Stimulated activated CD8-positive, alpha-beta memory T cell treated with anti-CD3 and anti-CD28 coated beads, Interleukin-4, amount 100 ng/mL, for 4 hours (primary cell): ENCODE measurements at regions not wholly inside any gene's neighbourhood (a gene's known extent, or its start where the extent isn't known, plus 50 kb on each side); places are given as distances from the start of the nearest gene placed in this dataset.

Experiments used
- DNase-seq, 2 donors: peaks; one replicate each; pipeline ENCODE4 v3.0.0-alpha.2; 2020; ENCODE audit warnings: low read depth in 2 of 2, low spot score in 1 of 2

- no peak for DNase-seq
Measured at GRCh38 chr4:189069772-189070171, 870.9 kb upstream of the FRG1 start.

GRCh38 chr4:189071241-189071640 is 869.4 kb upstream of the FRG1 start:
- no peak for DNase-seq

- DNase-seq, result no peak
Measured at GRCh38 chr4:189073739-189074138, 866.9 kb upstream of the FRG1 start.

GRCh38 chr4:189081826-189082225 is 858.8 kb upstream of the FRG1 start:
- DNase-seq, result no peak

- DNase-seq, result no peak
Measured at GRCh38 chr4:189083769-189084168, 856.9 kb upstream of the FRG1 start.

GRCh38 chr4:189084671-189085070 is 856.0 kb upstream of the FRG1 start:
- DNase-seq, result no peak

GRCh38 chr4:189087971-189088370 is 852.7 kb upstream of the FRG1 start:
- DNase-seq, result no peak

GRCh38 chr4:189088780-189089179 is 851.9 kb upstream of the FRG1 start:
- DNase-seq, result no peak

GRCh38 chr4:189090174-189090814 is 850.4 kb upstream of the FRG1 start:
- no peak for DNase-seq

- DNase-seq, result no peak
Measured at GRCh38 chr4:189092581-189092980, 848.1 kb upstream of the FRG1 start.

- no peak for DNase-seq
Measured at GRCh38 chr4:189096108-189096507, 844.6 kb upstream of the FRG1 start.

GRCh38 chr4:189096717-189097116 is 844.0 kb upstream of the FRG1 start:
- DNase-seq, result no peak

- DNase-seq, result no peak
Measured at GRCh38 chr4:189098932-189099696, 841.6 kb upstream of the FRG1 start.

GRCh38 chr4:189113389-189113888 is 827.2 kb upstream of the FRG1 start:
- no peak for DNase-seq

- DNase-seq, result no peak
Measured at GRCh38 chr4:189117426-189117825, 823.2 kb upstream of the FRG1 start.

GRCh38 chr4:189121336-189121735 is 819.3 kb upstream of the FRG1 start:
- no peak for DNase-seq

- no peak for DNase-seq
Measured at GRCh38 chr4:189124149-189124758, 816.4 kb upstream of the FRG1 start.

GRCh38 chr4:189124791-189125190 is 815.9 kb upstream of the FRG1 start:
- no peak for DNase-seq

- no peak for DNase-seq
Measured at GRCh38 chr4:189126040-189126439, 814.6 kb upstream of the FRG1 start.

- no peak for DNase-seq
Measured at GRCh38 chr4:189128341-189128740, 812.3 kb upstream of the FRG1 start.

- DNase-seq, result no peak
Measured at GRCh38 chr4:189129044-189129694, 811.5 kb upstream of the FRG1 start.

GRCh38 chr4:189131118-189131517 is 809.6 kb upstream of the FRG1 start:
- no peak for DNase-seq
